ENCODE measurements at regions not wholly inside any gene's neighbourhood (a gene's known extent, or its start where the extent isn't known, plus 50 kb on each side); places are given as distances from the start of the nearest gene placed in this dataset.

DNA sequence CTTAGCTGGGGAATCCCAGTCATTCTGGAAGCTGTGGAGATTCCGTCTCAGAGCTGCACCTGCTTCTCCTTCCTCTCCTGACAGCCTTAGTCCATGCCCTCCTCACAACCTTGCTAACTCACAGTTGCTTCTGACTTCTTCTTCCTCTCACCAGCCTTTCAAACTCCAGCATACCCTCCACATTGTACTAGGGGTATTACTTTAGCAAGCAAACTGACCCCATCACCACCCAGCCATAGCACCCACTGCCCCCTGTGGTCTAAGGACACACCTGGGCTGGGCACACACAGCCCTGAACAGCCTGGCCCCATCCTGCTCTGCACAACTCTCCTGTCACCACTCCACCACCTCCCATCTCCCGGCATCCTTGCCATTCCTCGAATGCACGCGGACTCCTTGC, 208.2 kb downstream of the FBXO15 start:
- H3K27ac Mint-ChIP-seq: no peak overlapping the region
- intact Hi-C loops (cut with micrococcal nuclease): no loop called here
- Histone ChIP-seq H3K36me3 (ENCODE audit: insufficient read depth, low read length) (no peaks in the 10 kb centered on the region), H3K9me3 (ENCODE audit: control insufficient read depth in 1 of 2, low read length in 2 of 2) (no peaks in the 10 kb centered on the region), H3K4me1 (ENCODE audit: insufficient read depth, low read length) (no peaks in the 10 kb centered on the region), H3K27ac (ENCODE audit: low read depth, low read length) (no peak overlapping the region), H3K27me3 (ENCODE audit: insufficient read depth, low read length) (no peaks in the 10 kb centered on the region), H3K4me3 (ENCODE audit: low read length in 2 of 2) (no peak overlapping the region)
- no peaks in the 10 kb centered on the region for H3K4me1 Mint-ChIP-seq
- H3K4me3 Mint-ChIP-seq: no peak overlapping the region
- H3K27me3 Mint-ChIP-seq: peaks cover 2 to 4% of the 10 kb centered on the region in 2 donors
- no peaks in the 10 kb centered on the region for H3K36me3 Mint-ChIP-seq
- peaks cover 0 to 2% (median 0%) of the 10 kb centered on the region in 8 donors for H3K9me3 Mint-ChIP-seq
- DNase-seq: no peak
- ChIA-PET POLR2A (ENCODE audit: partially characterized antibody) (no interaction called here), CTCF (ENCODE audit: partially characterized antibody) (no interaction called here)

DNA sequence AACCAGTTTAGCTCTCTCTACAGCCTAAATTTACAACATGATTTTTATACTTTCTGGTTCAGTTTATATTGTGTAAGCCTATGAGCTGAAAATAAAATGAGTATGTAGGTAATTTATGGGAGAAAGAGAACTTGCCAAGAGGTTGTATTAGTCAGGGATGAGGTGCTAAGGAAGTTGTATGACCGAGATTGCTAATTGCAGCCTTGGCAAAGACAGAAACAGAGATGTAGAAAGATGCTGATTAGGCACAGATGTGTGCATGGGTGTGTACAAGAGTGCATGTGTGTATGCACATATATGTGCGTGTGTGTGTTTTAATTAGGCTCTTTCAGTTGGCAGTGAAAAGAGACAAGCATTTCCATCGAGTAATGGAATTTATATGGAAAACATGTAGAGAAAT, 213.9 kb downstream of the FBXO15 start:
- DNase-seq: no peak
- CTCF ChIA-PET (ENCODE audit: partially characterized antibody): interaction anchor here (0.5 kb wide), 1 partner anchor 86 kb away, joined by 3 read pairs; no protein-coding TSS in a partner anchor
- H3K27ac Mint-ChIP-seq: no peak overlapping the region
- H3K9me3 Mint-ChIP-seq: peaks cover 0 to 3% (median 0%) of the 10 kb centered on the region in 8 donors
- no peaks in the 10 kb centered on the region for H3K27me3 Mint-ChIP-seq
- H3K36me3 Mint-ChIP-seq: no peaks in the 10 kb centered on the region
- no peak overlapping the region for H3K4me3 Mint-ChIP-seq
- H3K4me1 Mint-ChIP-seq: no peaks in the 10 kb centered on the region
- Histone ChIP-seq H3K4me3 (ENCODE audit: low read length in 2 of 2) (no peak overlapping the region), H3K27ac (ENCODE audit: low read depth, low read length) (no peak overlapping the region), H3K9me3 (ENCODE audit: control insufficient read depth in 1 of 2, low read length in 2 of 2) (no peaks in the 10 kb centered on the region), H3K4me1 (ENCODE audit: insufficient read depth, low read length) (no peaks in the 10 kb centered on the region), H3K36me3 (ENCODE audit: insufficient read depth, low read length) (no peaks in the 10 kb centered on the region), H3K27me3 (ENCODE audit: insufficient read depth, low read length) (no peaks in the 10 kb centered on the region)
- POLR2A ChIA-PET (ENCODE audit: partially characterized antibody): no interaction called here
- intact Hi-C loops (cut with micrococcal nuclease): no loop called here

DNA sequence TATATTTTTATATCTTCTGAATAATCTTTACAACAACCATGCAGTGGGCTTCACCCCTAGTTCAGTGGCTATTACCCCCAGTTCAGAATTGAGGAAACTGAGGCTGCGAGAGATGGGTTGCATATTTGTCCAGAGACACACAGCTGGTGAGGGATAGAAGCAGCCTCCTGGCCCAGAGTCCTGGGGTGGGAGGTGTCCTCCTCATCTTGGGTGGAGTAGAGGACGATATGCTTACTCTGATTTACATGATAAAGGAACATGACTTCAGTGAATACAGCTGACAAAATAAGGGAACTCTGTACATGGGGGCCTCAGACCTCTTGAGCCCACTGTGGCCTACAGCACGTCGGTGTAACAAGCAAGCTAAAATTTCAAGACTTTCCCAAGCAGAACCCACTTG, 214.7 kb downstream of the FBXO15 start:
- Histone ChIP-seq H3K27ac (ENCODE audit: low read depth, low read length) (no peak overlapping the region), H3K4me1 (ENCODE audit: insufficient read depth, low read length) (no peaks in the 10 kb centered on the region), H3K9me3 (ENCODE audit: control insufficient read depth in 1 of 2, low read length in 2 of 2) (no peaks in the 10 kb centered on the region), H3K27me3 (ENCODE audit: insufficient read depth, low read length) (no peaks in the 10 kb centered on the region), H3K4me3 (ENCODE audit: low read length in 2 of 2) (no peak overlapping the region), H3K36me3 (ENCODE audit: insufficient read depth, low read length) (no peaks in the 10 kb centered on the region)
- no peak for DNase-seq
- H3K4me3 Mint-ChIP-seq: no peak overlapping the region
- H3K27ac Mint-ChIP-seq: no peak overlapping the region
- H3K36me3 Mint-ChIP-seq: no peaks in the 10 kb centered on the region
- H3K27me3 Mint-ChIP-seq: no peaks in the 10 kb centered on the region
- intact Hi-C loops (cut with micrococcal nuclease): no loop called here
- H3K4me1 Mint-ChIP-seq: no peaks in the 10 kb centered on the region
- CTCF ChIA-PET (ENCODE audit: partially characterized antibody): interaction anchor here (0.8 kb wide), 1 partner anchor 11 kb away, joined by 3 read pairs; no protein-coding TSS in a partner anchor
- H3K9me3 Mint-ChIP-seq: peaks cover 0 to 3% (median 0%) of the 10 kb centered on the region in 8 donors
- POLR2A ChIA-PET (ENCODE audit: partially characterized antibody): no interaction called here

DNA sequence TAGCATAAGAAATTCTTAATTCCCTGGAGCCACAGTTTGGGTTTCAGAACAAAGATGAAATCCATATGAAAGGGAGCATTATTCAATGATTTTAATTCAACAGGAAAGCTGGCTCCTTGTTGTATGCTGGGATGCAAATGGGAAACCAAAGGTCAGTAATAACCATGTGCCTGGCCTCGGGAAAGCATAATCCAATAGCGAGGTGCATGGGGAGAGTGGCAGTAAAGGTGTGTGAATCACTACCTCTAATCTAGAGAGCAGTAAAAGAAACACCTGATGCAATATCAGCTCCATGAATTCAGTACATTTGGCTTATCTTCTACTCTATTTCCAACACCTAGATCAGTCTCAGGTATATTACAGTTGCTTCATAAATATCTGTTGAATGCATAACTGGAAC, 220.1 kb downstream of the FBXO15 start:
- Mint-ChIP-seq H3K4me1 (no peaks in the 10 kb centered on the region), H3K4me3 (no peak overlapping the region), H3K36me3 (no peaks in the 10 kb centered on the region), H3K27ac (no peak overlapping the region), H3K27me3 (peaks cover under 1 to 5% of the 10 kb centered on the region in 2 donors), H3K9me3 (peaks cover 0 to 3% (median 0%) of the 10 kb centered on the region in 8 donors)
- CTCF ChIA-PET (ENCODE audit: partially characterized antibody): no interaction called here
- intact Hi-C loops (cut with micrococcal nuclease): no loop called here
- Histone ChIP-seq H3K4me3 (ENCODE audit: low read length in 2 of 2) (no peak overlapping the region), H3K36me3 (ENCODE audit: insufficient read depth, low read length) (no peaks in the 10 kb centered on the region), H3K27ac (ENCODE audit: low read depth, low read length) (no peak overlapping the region), H3K9me3 (ENCODE audit: control insufficient read depth in 1 of 2, low read length in 2 of 2) (no peaks in the 10 kb centered on the region), H3K4me1 (ENCODE audit: insufficient read depth, low read length) (no peaks in the 10 kb centered on the region), H3K27me3 (ENCODE audit: insufficient read depth, low read length) (no peaks in the 10 kb centered on the region)
- POLR2A ChIA-PET (ENCODE audit: partially characterized antibody): no interaction called here
- no peak for DNase-seq

DNA sequence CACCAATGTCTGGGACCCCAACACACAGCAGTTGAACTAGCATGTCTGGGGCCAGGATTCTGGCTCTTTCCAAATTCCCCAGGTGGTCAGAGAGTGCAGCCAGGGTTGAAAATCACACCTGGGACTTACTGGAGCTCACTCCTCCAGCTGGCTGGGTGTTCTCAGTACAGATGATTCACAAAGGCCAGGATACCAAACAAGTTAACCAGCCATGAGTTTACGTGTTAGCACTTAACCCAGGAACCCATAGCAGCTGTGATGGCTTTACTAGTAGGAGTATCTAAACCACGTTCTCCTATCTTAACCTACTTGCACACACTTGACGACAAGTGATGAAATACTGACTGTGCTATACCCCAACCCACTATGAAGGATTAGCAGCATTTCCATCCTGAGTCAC, 222.8 kb downstream of the FBXO15 start:
- Histone ChIP-seq H3K9me3 (ENCODE audit: control insufficient read depth in 1 of 2, low read length in 2 of 2) (no peaks in the 10 kb centered on the region), H3K36me3 (ENCODE audit: insufficient read depth, low read length) (no peaks in the 10 kb centered on the region), H3K27ac (ENCODE audit: low read depth, low read length) (no peak overlapping the region), H3K27me3 (ENCODE audit: insufficient read depth, low read length) (no peaks in the 10 kb centered on the region), H3K4me3 (ENCODE audit: low read length in 2 of 2) (no peak overlapping the region), H3K4me1 (ENCODE audit: insufficient read depth, low read length) (no peaks in the 10 kb centered on the region)
- Mint-ChIP-seq H3K4me3 (no peak overlapping the region), H3K27me3 (peaks cover 4 to 7% of the 10 kb centered on the region in 2 donors), H3K9me3 (peaks cover 0 to 3% (median 0%) of the 10 kb centered on the region in 8 donors), H3K36me3 (no peaks in the 10 kb centered on the region), H3K27ac (no peak overlapping the region), H3K4me1 (no peaks in the 10 kb centered on the region)
- ChIA-PET POLR2A (ENCODE audit: partially characterized antibody) (no interaction called here), CTCF (ENCODE audit: partially characterized antibody) (no interaction called here)
- intact Hi-C loops (cut with micrococcal nuclease): no loop called here
- DNase-seq: no peak

DNA sequence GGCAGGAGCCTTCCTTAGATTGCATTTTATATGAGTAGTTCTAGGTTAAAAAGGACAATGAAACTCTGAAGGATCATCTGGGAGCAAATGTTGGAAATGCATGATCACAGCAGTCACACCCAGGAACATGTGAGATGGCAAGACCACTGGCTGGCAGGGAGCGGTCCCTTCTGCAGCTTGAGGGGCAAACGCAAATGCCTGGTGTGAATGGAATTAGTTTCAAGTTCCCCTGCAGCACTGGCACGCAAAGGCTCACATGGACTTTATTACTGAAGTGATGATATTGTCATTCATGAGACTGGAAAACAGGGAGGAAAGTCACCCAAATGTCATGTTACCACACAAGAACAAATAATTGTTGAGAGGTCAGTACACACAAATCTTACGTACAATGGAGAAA, 223.3 kb downstream of the FBXO15 start:
- Mint-ChIP-seq H3K27ac (no peak overlapping the region), H3K36me3 (no peaks in the 10 kb centered on the region), H3K9me3 (no peaks in the 10 kb centered on the region), H3K4me1 (no peaks in the 10 kb centered on the region), H3K4me3 (no peak overlapping the region), H3K27me3 (peaks cover 4 to 7% of the 10 kb centered on the region in 2 donors)
- intact Hi-C loops (cut with micrococcal nuclease): no loop called here
- ChIA-PET POLR2A (ENCODE audit: partially characterized antibody) (no interaction called here), CTCF (ENCODE audit: partially characterized antibody) (no interaction called here)
- Histone ChIP-seq H3K27ac (ENCODE audit: low read depth, low read length) (no peak overlapping the region), H3K9me3 (ENCODE audit: control insufficient read depth in 1 of 2, low read length in 2 of 2) (no peaks in the 10 kb centered on the region), H3K4me1 (ENCODE audit: insufficient read depth, low read length) (no peaks in the 10 kb centered on the region), H3K27me3 (ENCODE audit: insufficient read depth, low read length) (no peaks in the 10 kb centered on the region), H3K36me3 (ENCODE audit: insufficient read depth, low read length) (no peaks in the 10 kb centered on the region), H3K4me3 (ENCODE audit: low read length in 2 of 2) (no peak overlapping the region)
- DNase-seq: no peak

DNA sequence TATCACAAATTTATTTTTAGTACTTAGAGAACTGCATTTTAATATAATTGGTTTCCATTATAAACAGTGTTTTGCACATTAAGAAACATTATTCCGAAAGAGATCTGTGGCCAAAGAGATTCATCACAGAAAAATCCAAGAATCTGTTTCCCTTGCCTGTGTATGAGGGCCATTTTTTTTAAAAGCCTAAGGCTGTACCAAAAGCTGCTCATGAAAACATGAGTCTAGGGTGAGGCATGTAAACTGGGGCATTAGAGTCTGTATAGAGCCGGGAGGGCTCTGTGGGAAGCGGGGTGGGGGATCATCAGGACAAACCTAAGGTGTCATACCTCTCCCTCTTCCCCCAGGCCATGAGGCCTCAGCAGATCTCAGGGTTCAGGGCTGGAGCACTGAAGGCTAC, 223.8 kb downstream of the FBXO15 start:
- intact Hi-C loops (cut with micrococcal nuclease): no loop called here
- no peak overlapping the region for H3K4me3 ChIP-seq (ENCODE audit: low read length in 2 of 2)
- no peaks in the 10 kb centered on the region for H3K36me3 Mint-ChIP-seq
- H3K36me3 ChIP-seq (ENCODE audit: insufficient read depth, low read length): no peaks in the 10 kb centered on the region
- H3K27me3 Mint-ChIP-seq: peaks cover 4 to 7% of the 10 kb centered on the region in 2 donors
- H3K4me1 Mint-ChIP-seq: no peaks in the 10 kb centered on the region
- no peak overlapping the region for H3K27ac Mint-ChIP-seq
- ChIA-PET POLR2A (ENCODE audit: partially characterized antibody) (no interaction called here), CTCF (ENCODE audit: partially characterized antibody) (no interaction called here)
- no peak for DNase-seq
- no peaks in the 10 kb centered on the region for H3K4me1 ChIP-seq (ENCODE audit: insufficient read depth, low read length)
- no peaks in the 10 kb centered on the region for H3K27me3 ChIP-seq (ENCODE audit: insufficient read depth, low read length)
- H3K4me3 Mint-ChIP-seq: no peak overlapping the region
- H3K9me3 ChIP-seq (ENCODE audit: control insufficient read depth in 1 of 2, low read length in 2 of 2): no peaks in the 10 kb centered on the region
- no peaks in the 10 kb centered on the region for H3K9me3 Mint-ChIP-seq
- no peak overlapping the region for H3K27ac ChIP-seq (ENCODE audit: low read depth, low read length)

DNA sequence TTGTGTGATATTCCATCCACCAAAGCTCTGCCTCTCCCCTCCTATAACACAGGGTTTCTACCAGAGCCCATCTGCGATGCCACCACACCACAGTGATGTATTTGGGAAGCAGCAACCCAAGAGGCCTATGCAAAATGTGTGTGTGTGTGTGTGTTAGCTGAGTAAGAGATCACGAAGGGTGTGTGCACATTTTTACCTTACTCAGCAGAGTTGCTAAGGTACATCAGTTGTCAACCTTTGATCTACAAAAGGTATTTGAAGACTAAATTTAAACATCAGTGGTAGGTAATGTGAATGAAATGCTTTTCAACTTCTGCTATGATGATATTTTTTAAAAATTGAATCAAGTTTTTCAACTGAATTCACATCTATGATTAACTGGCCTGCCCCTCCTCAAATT, 227.6 kb downstream of the FBXO15 start:
- ChIA-PET CTCF (ENCODE audit: partially characterized antibody) (no interaction called here), POLR2A (ENCODE audit: partially characterized antibody) (no interaction called here)
- H3K4me3 Mint-ChIP-seq: no peak overlapping the region
- no peaks in the 10 kb centered on the region for H3K36me3 ChIP-seq (ENCODE audit: insufficient read depth, low read length)
- no peaks in the 10 kb centered on the region for H3K4me1 ChIP-seq (ENCODE audit: insufficient read depth, low read length)
- no peak for DNase-seq
- peaks cover 6 to 12% of the 10 kb centered on the region in 2 donors for H3K27me3 Mint-ChIP-seq
- H3K27me3 ChIP-seq (ENCODE audit: insufficient read depth, low read length): no peaks in the 10 kb centered on the region
- no peaks in the 10 kb centered on the region for H3K9me3 Mint-ChIP-seq
- H3K4me1 Mint-ChIP-seq: no peaks in the 10 kb centered on the region
- no peaks in the 10 kb centered on the region for H3K9me3 ChIP-seq (ENCODE audit: control insufficient read depth in 1 of 2, low read length in 2 of 2)
- no peak overlapping the region for H3K27ac Mint-ChIP-seq
- intact Hi-C loops (cut with micrococcal nuclease): no loop called here
- H3K36me3 Mint-ChIP-seq: no peaks in the 10 kb centered on the region
- H3K27ac ChIP-seq (ENCODE audit: low read depth, low read length): no peak overlapping the region
- no peak overlapping the region for H3K4me3 ChIP-seq (ENCODE audit: low read length in 2 of 2)

Measured in CD4-positive, alpha-beta memory T cell (primary cell).